ENCODE measurements at regions not wholly inside any gene's neighbourhood (a gene's known extent, or its start where the extent isn't known, plus 50 kb on each side); places are given as distances from the start of the nearest gene placed in this dataset.
A peak's percentile ranks its signal among the peaks of the same experiment; 100 is the strongest.
"Not testable (repeated sequence)": the region's sequence is repeated elsewhere in the genome, so short reads cannot be mapped to it uniquely, and the experiment has no call there.

- DNase-seq = no peak
Measured at GRCh38 chr1:43108080-43108479, 64.0 kb downstream of the EBNA1BP2 start.

GRCh38 chr1:43107664-43108063 is 64.4 kb downstream of the EBNA1BP2 start:
- no peak for DNase-seq

DNA sequence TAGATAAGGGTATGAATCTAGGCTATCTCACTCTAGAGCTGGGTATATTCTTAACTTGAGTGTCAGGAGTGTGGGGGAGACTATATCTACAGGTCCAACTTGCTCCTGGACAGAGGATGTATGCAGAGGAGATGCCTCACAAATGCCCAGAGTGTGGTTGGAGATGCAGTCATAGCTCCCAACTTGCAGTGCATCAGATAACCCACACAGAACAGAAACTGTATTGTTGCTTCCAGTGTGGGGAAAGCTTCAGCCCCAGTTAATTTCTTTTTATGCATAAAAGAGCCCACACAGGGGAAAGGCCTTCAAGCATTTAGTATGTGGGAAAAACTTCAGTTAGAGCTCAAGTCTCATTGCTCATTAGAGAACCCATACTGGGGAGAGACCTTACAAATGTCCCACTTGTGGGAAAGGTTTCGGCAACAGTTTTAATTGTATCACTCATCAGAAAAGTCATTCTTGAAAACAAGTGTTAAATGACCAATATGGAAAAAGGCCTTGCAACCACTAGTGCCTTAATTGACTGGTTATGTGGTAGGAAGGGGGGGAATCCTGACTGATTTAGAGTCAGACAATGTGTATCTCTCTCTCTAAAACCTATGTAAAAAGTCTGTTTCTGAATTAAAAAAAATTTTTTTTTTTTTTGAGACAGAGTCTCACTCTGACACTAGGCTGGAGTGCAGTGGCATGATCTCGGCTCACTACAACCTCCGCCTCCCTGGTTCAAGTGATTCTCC is 67.9 kb downstream of the EBNA1BP2 start:
- no peak for DNase-seq

DNA sequence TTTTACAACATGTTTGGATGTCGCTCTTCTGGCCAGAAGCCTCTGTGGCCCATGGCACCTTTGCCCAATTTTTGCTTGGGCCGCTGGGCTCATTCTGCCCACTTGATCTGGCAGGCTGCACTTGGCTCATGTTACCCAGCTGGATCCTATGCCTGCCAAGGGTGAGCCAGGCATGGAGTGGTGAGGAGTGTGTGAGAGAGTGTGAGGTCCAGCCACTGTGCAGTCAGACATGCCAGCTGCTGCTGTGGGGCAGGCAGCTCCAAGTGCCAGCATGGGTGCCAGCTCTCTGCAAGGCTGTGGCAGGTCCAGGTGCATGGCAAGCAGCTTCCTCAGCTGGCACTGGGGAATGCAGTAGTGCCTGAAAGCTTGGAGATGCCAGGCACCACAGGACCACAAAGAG is 71.0 kb downstream of the EBNA1BP2 start:
- no peak for DNase-seq

- no peak for DNase-seq
Measured at GRCh38 chr1:43098200-43098599, 73.9 kb downstream of the EBNA1BP2 start.

GRCh38 chr1:43096528-43096927 is 75.6 kb downstream of the EBNA1BP2 start:
- DNase-seq = not testable (repeated sequence)

DNA sequence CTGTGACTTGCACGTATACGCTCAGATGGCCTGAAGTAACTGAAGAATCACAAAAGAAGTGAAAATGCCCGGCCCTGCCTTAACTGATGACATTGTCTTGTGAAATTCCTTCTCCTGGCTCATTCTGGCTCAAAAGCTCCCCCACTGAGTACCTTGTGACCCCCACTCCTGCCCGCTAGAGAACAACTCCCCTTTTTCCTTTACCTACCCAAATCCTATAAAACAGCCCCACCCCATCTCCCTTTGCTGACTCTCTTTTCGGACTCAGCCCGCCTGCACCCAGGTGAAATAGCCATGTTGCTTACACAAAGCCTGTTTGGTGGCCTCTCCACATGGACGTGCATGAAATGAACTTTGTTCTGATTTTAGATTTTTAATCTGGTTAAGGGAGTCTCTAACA is 81.3 kb downstream of the EBNA1BP2 start:
- not testable (repeated sequence) for DNase-seq

DNA sequence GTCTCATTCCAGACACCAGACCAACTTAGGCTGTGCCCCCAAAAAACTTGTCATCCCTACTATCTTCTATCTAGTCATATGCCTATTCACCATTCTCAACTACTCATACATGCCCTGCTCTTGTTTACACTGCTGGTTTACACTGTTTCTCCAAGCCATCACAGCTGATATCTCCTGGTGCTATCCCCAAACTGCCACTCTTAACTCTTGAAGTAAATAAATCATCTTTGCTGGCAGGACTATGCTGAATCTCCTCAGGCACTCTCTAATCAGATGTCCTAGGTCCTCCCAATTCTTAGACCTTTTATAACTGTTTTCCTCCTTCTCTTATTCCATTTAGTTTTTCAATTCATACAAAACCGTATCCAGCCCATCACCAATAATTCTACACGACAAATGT is 81.9 kb downstream of the EBNA1BP2 start:
- DNase-seq = not testable (repeated sequence)

GRCh38 chr1:43083375-43083891 is 88.7 kb downstream of the EBNA1BP2 start:
- DNase-seq = no peak

DNA sequence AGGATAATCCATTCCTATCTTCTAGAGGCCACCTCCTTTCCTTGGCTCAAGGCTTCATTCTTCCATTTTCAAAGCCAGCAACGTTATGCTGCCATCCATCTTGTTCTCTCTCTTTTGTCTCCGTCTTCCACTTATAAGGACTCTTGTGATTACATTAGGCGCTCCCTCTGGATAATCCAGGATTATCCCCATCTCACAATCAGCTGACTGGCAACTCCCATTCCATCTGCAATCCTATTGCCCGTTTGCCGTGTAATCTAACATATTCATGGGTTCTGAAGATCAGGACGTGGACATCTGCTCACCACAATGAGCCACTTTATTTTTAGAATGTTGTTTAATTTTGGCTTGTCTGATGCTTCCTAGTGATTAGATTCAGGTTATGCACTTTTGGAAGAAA is 89.3 kb downstream of the EBNA1BP2 start:
- no peak for DNase-seq

GRCh38 chr1:43077273-43077672 is 94.8 kb downstream of the EBNA1BP2 start:
- no peak for DNase-seq

- no peak for DNase-seq
Measured at GRCh38 chr1:43074709-43075108, 97.4 kb downstream of the EBNA1BP2 start.

DNA sequence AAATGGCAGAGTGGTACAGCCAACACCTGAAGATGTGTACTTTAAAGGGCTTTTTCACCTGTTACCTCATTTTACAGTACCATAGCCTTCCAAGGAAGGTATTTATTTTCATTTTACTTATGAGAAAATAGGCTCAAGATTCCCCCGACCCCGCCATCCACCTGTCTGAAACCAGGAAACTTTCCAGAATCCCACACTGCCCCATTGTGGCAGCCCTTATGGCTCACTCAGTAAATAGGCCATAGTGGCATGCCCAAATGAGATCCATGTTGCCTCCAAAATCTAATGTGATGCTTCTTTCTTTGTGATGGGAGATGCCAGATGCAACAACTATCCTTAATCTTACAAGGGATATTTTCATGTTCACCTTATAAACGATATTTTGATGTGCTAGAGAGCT is 97.8 kb downstream of the EBNA1BP2 start:
- no peak for DNase-seq

DNA sequence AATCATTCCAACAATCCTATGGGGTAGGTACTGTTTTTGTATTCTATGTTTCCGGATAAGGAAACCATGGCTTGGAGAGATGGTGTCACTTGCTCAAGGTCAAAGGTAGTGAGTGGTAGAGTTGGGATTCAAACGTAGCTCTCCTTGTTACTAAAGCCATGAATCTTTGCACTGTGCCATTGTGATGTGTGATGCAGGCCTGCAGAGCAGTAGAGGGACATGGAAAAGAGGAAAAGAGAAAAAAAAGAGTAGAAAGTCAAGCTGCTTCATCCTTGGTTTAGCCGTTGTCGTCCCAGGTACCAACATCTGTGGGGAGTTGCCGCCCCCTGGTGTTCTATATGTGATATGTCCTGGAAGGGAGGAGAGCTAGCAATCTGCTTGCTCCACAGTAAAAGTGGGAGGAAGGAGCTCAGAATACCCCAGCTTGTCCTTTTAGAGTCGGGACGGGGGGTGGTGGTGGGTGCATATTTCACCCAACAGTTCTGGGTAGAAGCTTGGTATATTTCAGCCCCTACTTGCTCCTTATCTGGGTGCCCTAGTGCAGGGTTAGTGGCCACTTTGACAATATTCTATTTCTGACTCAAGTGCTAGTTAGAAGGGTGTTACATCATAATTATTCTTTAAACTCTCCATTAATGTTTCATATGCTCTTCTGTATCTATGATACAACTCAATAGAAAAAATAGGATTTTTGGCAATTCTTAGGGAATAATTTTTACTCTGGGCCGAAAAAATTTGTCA is 98.4 kb downstream of the EBNA1BP2 start:
- peak; percentile 60 for DNase-seq

- no peak for DNase-seq
Measured at GRCh38 chr1:43072314-43072713, 99.8 kb downstream of the EBNA1BP2 start.

DNA sequence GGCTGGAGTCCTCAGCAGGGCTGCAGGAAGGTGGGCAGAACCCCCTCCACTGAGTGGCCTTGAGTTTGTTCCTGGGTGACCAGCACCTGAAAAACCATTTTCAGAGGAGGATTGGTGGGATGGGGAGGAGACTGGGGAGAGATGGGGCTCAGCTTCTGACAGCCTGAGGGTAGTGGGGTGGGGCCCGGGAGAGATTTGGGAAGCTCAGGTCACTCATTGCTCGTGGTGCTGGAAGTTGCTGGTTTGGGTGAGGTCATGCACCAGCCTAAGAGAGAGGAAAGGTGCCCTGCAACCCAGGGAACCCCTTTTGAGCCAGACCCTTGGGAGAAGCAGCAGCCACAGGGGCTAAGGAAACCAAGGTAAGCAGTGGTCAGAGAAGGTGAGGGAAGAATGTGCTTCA is 100.8 kb downstream of the EBNA1BP2 start:
- DNase-seq = no peak

DNA sequence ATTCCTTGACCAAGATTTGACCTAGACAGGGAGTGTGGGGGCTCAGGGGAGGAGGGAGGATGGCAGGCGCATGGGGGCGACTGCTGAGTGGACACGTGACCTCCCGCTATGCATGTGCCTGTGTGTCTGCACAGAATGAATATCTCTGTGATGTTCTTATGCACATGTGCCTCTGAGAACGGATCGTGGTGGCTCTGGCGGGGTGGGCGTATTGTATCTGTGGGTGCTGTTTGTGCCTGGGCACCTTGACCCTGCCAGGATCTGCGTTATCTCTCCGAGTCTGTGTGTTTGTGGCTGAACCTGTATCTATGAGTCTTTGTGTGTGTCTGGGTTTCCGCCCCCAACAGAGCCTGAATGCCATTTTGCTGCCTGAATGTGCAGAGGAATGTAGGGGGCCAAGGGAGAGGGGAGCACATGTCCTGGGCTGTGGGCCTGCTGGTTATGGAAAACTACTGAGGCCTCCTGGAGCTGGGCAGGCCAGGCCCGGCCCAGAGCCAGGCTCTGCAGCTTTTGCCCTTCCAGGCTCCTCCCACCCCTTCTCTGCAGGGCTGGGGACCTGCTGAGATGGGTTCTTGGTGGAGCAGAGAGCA is 102.5 kb downstream of the EBNA1BP2 start:
- DNase-seq = no peak

DNA sequence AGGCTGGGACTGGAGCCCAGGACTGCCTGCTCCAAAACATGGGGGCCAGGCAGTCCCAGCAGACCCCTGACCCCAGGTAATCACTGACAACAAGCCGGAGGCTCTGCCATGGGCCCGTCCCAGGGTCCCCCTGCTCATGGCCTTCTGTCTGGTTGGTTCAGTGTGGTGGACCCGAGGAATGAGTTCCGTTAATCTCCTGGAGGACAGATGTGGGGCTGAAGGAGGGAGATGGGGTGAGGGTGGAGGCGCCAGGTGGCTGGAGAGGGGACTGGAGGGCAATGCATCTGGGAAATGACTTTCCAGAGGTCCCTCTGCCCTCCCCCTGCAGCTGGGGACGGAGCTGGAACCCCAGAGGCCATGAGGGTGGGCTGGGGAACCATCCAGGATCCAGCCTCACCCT is 103.2 kb downstream of the EBNA1BP2 start:
- DNase-seq = no peak

GRCh38 chr1:43067977-43068751 is 103.9 kb downstream of the EBNA1BP2 start:
- DNase-seq = no peak

GRCh38 chr1:43067233-43067745 is 104.8 kb downstream of the EBNA1BP2 start:
- no peak for DNase-seq

GRCh38 chr1:43066578-43066977 is 105.5 kb downstream of the EBNA1BP2 start:
- DNase-seq = no peak

DNA sequence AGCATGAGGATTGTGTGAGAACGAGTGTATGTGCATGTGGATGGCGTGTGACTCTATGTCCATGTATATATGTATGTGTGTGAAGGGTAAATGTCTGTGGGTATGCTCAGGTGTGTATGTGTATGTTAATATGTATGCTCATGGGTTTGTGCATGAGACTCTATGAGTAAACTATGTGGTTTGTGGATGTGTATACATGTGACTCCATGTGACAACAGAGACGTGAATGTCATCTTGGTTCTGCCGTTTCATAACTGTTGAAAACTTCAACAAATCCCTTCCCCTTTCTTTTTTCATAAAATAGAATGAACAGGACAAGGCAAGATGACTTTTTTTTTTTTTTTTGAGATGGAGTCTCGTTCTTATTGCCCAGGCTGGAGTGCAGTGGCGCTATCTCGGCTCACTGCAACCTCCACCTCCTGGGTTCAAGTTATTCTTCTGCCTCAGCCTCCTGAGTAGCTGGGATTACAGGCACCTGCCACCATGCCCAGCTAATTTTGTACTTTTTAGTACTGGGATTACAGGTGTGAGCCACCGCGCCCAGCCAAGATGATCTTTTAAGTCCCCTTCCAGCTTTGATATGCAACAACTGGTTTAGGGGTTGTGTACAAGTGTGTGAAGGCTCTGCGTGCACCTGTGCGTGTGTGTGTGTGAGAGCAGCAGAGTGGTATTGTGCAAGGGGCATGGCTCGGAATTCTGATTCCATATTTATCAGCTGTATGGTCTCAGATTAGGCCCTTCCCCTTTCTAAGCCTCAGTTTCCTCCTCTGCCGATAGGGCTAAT is 106.3 kb downstream of the EBNA1BP2 start:
- no peak for DNase-seq

Data from GDM1 (cell line).